ENCODE measurements at regions not wholly inside any gene's neighbourhood (a gene's known extent, or its start where the extent isn't known, plus 50 kb on each side); places are given as distances from the start of the nearest gene placed in this dataset.

- no peaks in the 10 kb centered on the region for H3K27me3 ChIP-seq
- intact Hi-C loops (cut with DNase I; ENCODE audit: low total_unique reads) = no loop called here
- no peaks in the 10 kb centered on the region for H3K4me1 ChIP-seq
- H3K9me3 ChIP-seq = no peaks in the 10 kb centered on the region
- H3K36me3 ChIP-seq = no peaks in the 10 kb centered on the region
- TF ChIP-seq POLR2A (IDR thresholded peaks at IDR 0.05) (no peak), CTCF (IDR thresholded peaks at IDR 0.05) (peak; percentile 25 to 40 (median 35))
- H3K27ac ChIP-seq = no peak overlapping the region
- H3K4me3 ChIP-seq = no peak overlapping the region
- DNase-seq = peak; percentile 23 to 40
Measured at GRCh38 chr2:58448065-58448507, 207.0 kb upstream of the FANCL start.

GRCh38 chr2:58447586-58447985 is 206.5 kb upstream of the FANCL start:
- no peaks in the 10 kb centered on the region for H3K9me3 ChIP-seq
- H3K27ac ChIP-seq = no peak overlapping the region
- intact Hi-C loops (cut with DNase I; ENCODE audit: low total_unique reads) = no loop called here
- no peaks in the 10 kb centered on the region for H3K4me1 ChIP-seq
- H3K27me3 ChIP-seq = no peaks in the 10 kb centered on the region
- DNase-seq = no peak
- H3K36me3 ChIP-seq = no peaks in the 10 kb centered on the region
- H3K4me3 ChIP-seq = no peak overlapping the region
- no peak for TF ChIP-seq POLR2A (IDR thresholded peaks at IDR 0.05)
- no peak for TF ChIP-seq CTCF (IDR thresholded peaks at IDR 0.05)

GRCh38 chr2:58441643-58442042 is 200.5 kb upstream of the FANCL start:
- H3K27ac ChIP-seq = no peak overlapping the region
- H3K4me3 ChIP-seq = no peak overlapping the region
- H3K9me3 ChIP-seq = no peaks in the 10 kb centered on the region
- DNase-seq = no peak
- no peaks in the 10 kb centered on the region for H3K27me3 ChIP-seq
- TF ChIP-seq CTCF (IDR thresholded peaks at IDR 0.05) = no peak
- TF ChIP-seq POLR2A (IDR thresholded peaks at IDR 0.05) = no peak
- H3K36me3 ChIP-seq = no peaks in the 10 kb centered on the region
- no peaks in the 10 kb centered on the region for H3K4me1 ChIP-seq
- intact Hi-C loops (cut with DNase I; ENCODE audit: low total_unique reads) = no loop called here

GRCh38 chr2:58436872-58437271 is 195.7 kb upstream of the FANCL start:
- Histone ChIP-seq H3K27me3 (no peaks in the 10 kb centered on the region), H3K27ac (no peak overlapping the region)
- intact Hi-C loops (cut with DNase I; ENCODE audit: low total_unique reads) = no loop called here

GRCh38 chr2:58435246-58435645 is 194.1 kb upstream of the FANCL start:
- intact Hi-C loops (cut with DNase I; ENCODE audit: low total_unique reads) = no loop called here
- no peaks in the 10 kb centered on the region for H3K27me3 ChIP-seq
- TF ChIP-seq POLR2A (IDR thresholded peaks at IDR 0.05) (no peak), CTCF (IDR thresholded peaks at IDR 0.05) (no peak)
- no peaks in the 10 kb centered on the region for H3K4me1 ChIP-seq
- H3K36me3 ChIP-seq = no peaks in the 10 kb centered on the region
- H3K27ac ChIP-seq = no peak overlapping the region
- H3K9me3 ChIP-seq = no peaks in the 10 kb centered on the region
- no peak overlapping the region for H3K4me3 ChIP-seq
- DNase-seq = no peak

More at GRCh38 chr2:58436872-58437271, 195.7 kb upstream of the FANCL start:
- Histone ChIP-seq H3K4me3 (no peak overlapping the region), H3K36me3 (no peaks in the 10 kb centered on the region), H3K9me3 (no peaks in the 10 kb centered on the region), H3K4me1 (no peaks in the 10 kb centered on the region)
- TF ChIP-seq CTCF (IDR thresholded peaks at IDR 0.05) = no peak
- TF ChIP-seq POLR2A (IDR thresholded peaks at IDR 0.05) = no peak
- DNase-seq = no peak
